ENCODE measurements at regions not wholly inside any gene's neighbourhood (a gene's known extent, or its start where the extent isn't known, plus 50 kb on each side); places are given as distances from the start of the nearest gene placed in this dataset.

- DNase-seq (ENCODE audit: extremely low read depth, low read depth): no peak
- no peak for TF ChIP-seq CTCF (IDR thresholded peaks at IDR 0.05; ENCODE audit: low read depth, low read length)
Observed at GRCh38 chr9:3698531-3698930, 172.7 kb upstream of the RFX3 start.

- no peak for DNase-seq (ENCODE audit: extremely low read depth, low read depth)
Observed at GRCh38 chr9:3698076-3698475, 172.3 kb upstream of the RFX3 start.

GRCh38 chr9:3696368-3696767 lies 170.6 kb upstream of the RFX3 start:
- no peak for DNase-seq (ENCODE audit: extremely low read depth, low read depth)
- no peak for TF ChIP-seq CTCF (IDR thresholded peaks at IDR 0.05; ENCODE audit: low read depth, low read length)

More at GRCh38 chr9:3698076-3698475, 172.3 kb upstream of the RFX3 start:
- no peak for TF ChIP-seq CTCF (IDR thresholded peaks at IDR 0.05; ENCODE audit: low read depth, low read length)

GRCh38 chr9:3692606-3693005 lies 166.8 kb upstream of the RFX3 start:
- TF ChIP-seq CTCF (IDR thresholded peaks at IDR 0.05; ENCODE audit: low read depth, low read length): no peak
- DNase-seq (ENCODE audit: extremely low read depth, low read depth): no peak

- DNase-seq (ENCODE audit: extremely low read depth, low read depth): no peak
- TF ChIP-seq CTCF (IDR thresholded peaks at IDR 0.05; ENCODE audit: low read depth, low read length): no peak
Observed at GRCh38 chr9:3689555-3689954, 163.8 kb upstream of the RFX3 start.

- no peak for DNase-seq (ENCODE audit: extremely low read depth, low read depth)
- TF ChIP-seq CTCF (IDR thresholded peaks at IDR 0.05; ENCODE audit: low read depth, low read length): no peak
Observed at GRCh38 chr9:3687145-3687544, 161.3 kb upstream of the RFX3 start.

GRCh38 chr9:3682186-3682585 lies 156.4 kb upstream of the RFX3 start:
- DNase-seq (ENCODE audit: extremely low read depth, low read depth): no peak
- no peak for TF ChIP-seq CTCF (IDR thresholded peaks at IDR 0.05; ENCODE audit: low read depth, low read length)

Measured in AG09319 (cell line).